ENCODE measurements at regions not wholly inside any gene's neighbourhood (a gene's known extent, or its start where the extent isn't known, plus 50 kb on each side); places are given as distances from the start of the nearest gene placed in this dataset.

- no peak for TF ChIP-seq EP300 (IDR thresholded peaks at IDR 0.05)
- TF ChIP-seq, protein P1, sequence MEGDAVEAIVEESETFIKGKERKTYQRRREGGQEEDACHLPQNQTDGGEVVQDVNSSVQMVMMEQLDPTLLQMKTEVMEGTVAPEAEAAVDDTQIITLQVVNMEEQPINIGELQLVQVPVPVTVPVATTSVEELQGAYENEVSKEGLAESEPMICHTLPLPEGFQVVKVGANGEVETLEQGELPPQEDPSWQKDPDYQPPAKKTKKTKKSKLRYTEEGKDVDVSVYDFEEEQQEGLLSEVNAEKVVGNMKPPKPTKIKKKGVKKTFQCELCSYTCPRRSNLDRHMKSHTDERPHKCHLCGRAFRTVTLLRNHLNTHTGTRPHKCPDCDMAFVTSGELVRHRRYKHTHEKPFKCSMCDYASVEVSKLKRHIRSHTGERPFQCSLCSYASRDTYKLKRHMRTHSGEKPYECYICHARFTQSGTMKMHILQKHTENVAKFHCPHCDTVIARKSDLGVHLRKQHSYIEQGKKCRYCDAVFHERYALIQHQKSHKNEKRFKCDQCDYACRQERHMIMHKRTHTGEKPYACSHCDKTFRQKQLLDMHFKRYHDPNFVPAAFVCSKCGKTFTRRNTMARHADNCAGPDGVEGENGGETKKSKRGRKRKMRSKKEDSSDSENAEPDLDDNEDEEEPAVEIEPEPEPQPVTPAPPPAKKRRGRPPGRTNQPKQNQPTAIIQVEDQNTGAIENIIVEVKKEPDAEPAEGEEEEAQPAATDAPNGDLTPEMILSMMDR (IDR thresholded peaks at IDR 0.05) = no peak
Measured at GRCh38 chr4:117162976-117163375, 77.6 kb upstream of the TRAM1L1 start.

Data from gastroesophageal sphincter (tissue), 3 donors.